DOHH2 (cell line): ENCODE measurements at regions not wholly inside any gene's neighbourhood (a gene's known extent, or its start where the extent isn't known, plus 50 kb on each side); places are given as distances from the start of the nearest gene placed in this dataset.
A peak's percentile ranks its signal among the peaks of the same experiment; 100 is the strongest.

Source experiments
- H3F3A ChIP-seq: fragments of 200-600 bp; sonication (generic), shearing (Covaris generic); 2 replicates; pipeline ENCODE4 v1.6.0; 2016; ENCODE audit warnings: antibody characterized with exemption, mild to moderate bottlenecking; ENCODE audit not compliant: control insufficient read depth, insufficient read depth
- H3K27ac ChIP-seq: fragments of 200-600 bp; sonication (generic); 2 replicates; pipeline ENCODE4 v1.5.1; 2014; ENCODE audit warnings: low read depth, mild to moderate bottlenecking, low read length, moderate library complexity
- H3K27me3 ChIP-seq: fragments of 200-600 bp; sonication (generic); 2 replicates; pipeline ENCODE4 v1.6.1; 2014; ENCODE audit warnings: mild to moderate bottlenecking, low read length, mixed read lengths; ENCODE audit not compliant: control insufficient read depth
- H3K36me3 ChIP-seq: fragments of 200-600 bp; sonication (generic); 2 replicates; pipeline ENCODE4 v1.6.1; 2014; ENCODE audit warnings: mild to moderate bottlenecking, low read length, moderate library complexity, mixed read lengths; ENCODE audit not compliant: control insufficient read depth
- H3K4me1 ChIP-seq: fragments of 200-600 bp; sonication (generic); 2 replicates; pipeline ENCODE4 v1.6.1; 2014; ENCODE audit warnings: mild to moderate bottlenecking, low read length, mixed read lengths; ENCODE audit not compliant: control insufficient read depth
- H3K4me2 ChIP-seq: fragments of 200-600 bp; sonication (generic); 2 replicates; pipeline ENCODE4 v1.6.0; 2014; ENCODE audit warnings: mild to moderate bottlenecking, low read length, moderate library complexity
- H3K4me3 ChIP-seq: fragments of 200-600 bp; sonication (generic); 2 replicates; pipeline ENCODE4 v1.5.1; 2014; ENCODE audit warnings: mild to moderate bottlenecking, low read length, mixed read lengths
- H3K79me2 ChIP-seq: fragments of 200-600 bp; sonication (generic); 2 replicates; pipeline ENCODE4 v1.6.1; 2014; ENCODE audit warnings: mild to moderate bottlenecking, low read length, mixed read lengths; ENCODE audit not compliant: control insufficient read depth
- H3K9me2 ChIP-seq: fragments of 200-600 bp; sonication (generic); replicated peaks from 2 replicates; pipeline ENCODE4 v1.6.1; 2014; ENCODE audit warnings: mild to moderate bottlenecking, low read length, mixed read lengths; ENCODE audit not compliant: control insufficient read depth
- H3K9me3 ChIP-seq: fragments of 200-600 bp; sonication (generic); 2 replicates; pipeline ENCODE4 v1.6.1; 2014; ENCODE audit warnings: antibody characterized with exemption, low read length, mixed read lengths; ENCODE audit not compliant: control insufficient read depth, insufficient read depth
- H4K20me1 ChIP-seq: fragments of 200-600 bp; sonication (generic); 2 replicates; pipeline ENCODE4 v1.6.0; 2014; ENCODE audit warnings: low read depth, mild to moderate bottlenecking, antibody characterized with exemption, low read length, moderate library complexity; ENCODE audit not compliant: control insufficient read depth, insufficient read depth
- EZH2phosphoT487 ChIP-seq: fragments of 200-600 bp; sonication (generic); IDR thresholded peaks from 2 replicates; pipeline ENCODE4 v1.6.1; 2017; ENCODE audit warnings: borderline replicate concordance, mild to moderate bottlenecking, antibody characterized with exemption, low read length, moderate library complexity, mixed read lengths
- TF ChIP-seq, protein P1 (sequence below): fragments of 200-600 bp; sonication (generic); IDR thresholded peaks from one replicate; pipeline ENCODE4 v1.5.1; 2014; ENCODE audit warnings: antibody characterized with exemption, mild to moderate bottlenecking, low read depth, low read length; ENCODE audit not compliant: poor library complexity, severe bottlenecking

- Histone ChIP-seq H3K4me1 (no peaks in the 10 kb centered on the region), H3K9me3 (no peaks in the 10 kb centered on the region), H3K27me3 (no peaks in the 10 kb centered on the region), H4K20me1 (no peaks in the 10 kb centered on the region), H3K9me2 (no peaks in the 10 kb centered on the region), H3K4me2 (no peak overlapping the region), H3K79me2 (no peaks in the 10 kb centered on the region), H3K36me3 (no peaks in the 10 kb centered on the region), H3F3A (no peaks in the 10 kb centered on the region), H3K4me3 (no peak overlapping the region), H3K27ac (no peak overlapping the region)
- TF ChIP-seq, protein P1, sequence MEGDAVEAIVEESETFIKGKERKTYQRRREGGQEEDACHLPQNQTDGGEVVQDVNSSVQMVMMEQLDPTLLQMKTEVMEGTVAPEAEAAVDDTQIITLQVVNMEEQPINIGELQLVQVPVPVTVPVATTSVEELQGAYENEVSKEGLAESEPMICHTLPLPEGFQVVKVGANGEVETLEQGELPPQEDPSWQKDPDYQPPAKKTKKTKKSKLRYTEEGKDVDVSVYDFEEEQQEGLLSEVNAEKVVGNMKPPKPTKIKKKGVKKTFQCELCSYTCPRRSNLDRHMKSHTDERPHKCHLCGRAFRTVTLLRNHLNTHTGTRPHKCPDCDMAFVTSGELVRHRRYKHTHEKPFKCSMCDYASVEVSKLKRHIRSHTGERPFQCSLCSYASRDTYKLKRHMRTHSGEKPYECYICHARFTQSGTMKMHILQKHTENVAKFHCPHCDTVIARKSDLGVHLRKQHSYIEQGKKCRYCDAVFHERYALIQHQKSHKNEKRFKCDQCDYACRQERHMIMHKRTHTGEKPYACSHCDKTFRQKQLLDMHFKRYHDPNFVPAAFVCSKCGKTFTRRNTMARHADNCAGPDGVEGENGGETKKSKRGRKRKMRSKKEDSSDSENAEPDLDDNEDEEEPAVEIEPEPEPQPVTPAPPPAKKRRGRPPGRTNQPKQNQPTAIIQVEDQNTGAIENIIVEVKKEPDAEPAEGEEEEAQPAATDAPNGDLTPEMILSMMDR = no peak
- TF ChIP-seq EZH2phosphoT487 = no peak
These were observed 477.4 kb upstream of the CCL2 start for GRCh38 chr17:33777674-33778073.

GRCh38 chr17:33778505-33779233, 476.4 kb upstream of the CCL2 start:
- Histone ChIP-seq H4K20me1 (no peaks in the 10 kb centered on the region), H3F3A (no peaks in the 10 kb centered on the region), H3K79me2 (no peaks in the 10 kb centered on the region), H3K9me3 (no peaks in the 10 kb centered on the region), H3K4me3 (no peak overlapping the region), H3K4me1 (no peaks in the 10 kb centered on the region), H3K9me2 (no peaks in the 10 kb centered on the region), H3K27me3 (no peaks in the 10 kb centered on the region), H3K27ac (no peak overlapping the region), H3K4me2 (no peak overlapping the region), H3K36me3 (no peaks in the 10 kb centered on the region)
- TF ChIP-seq, protein P1 = no peak
- TF ChIP-seq EZH2phosphoT487 = no peak

DNA sequence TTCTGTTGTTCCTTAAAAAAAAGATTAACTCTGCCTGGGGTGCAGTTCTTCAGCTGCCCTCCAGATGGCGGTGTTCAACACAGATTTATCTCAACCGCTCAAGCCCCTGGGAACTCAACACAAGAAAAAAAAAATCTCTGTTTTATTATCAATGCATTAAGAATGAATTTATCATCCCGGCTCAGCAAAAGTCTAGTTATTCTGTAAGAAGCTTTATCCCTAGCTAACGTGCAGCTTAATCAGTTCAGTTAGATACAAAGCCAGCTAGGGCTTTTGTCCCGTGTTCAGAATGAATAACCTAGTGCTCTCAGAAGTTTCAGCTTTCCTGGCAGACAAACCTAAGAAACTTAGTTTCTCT, 475.9 kb upstream of the CCL2 start:
- no peak overlapping the region for H3K4me3 ChIP-seq
- H3F3A ChIP-seq = no peaks in the 10 kb centered on the region
- H4K20me1 ChIP-seq = no peaks in the 10 kb centered on the region
- H3K9me3 ChIP-seq = no peaks in the 10 kb centered on the region
- H3K4me1 ChIP-seq = no peaks in the 10 kb centered on the region
- no peaks in the 10 kb centered on the region for H3K9me2 ChIP-seq
- no peak overlapping the region for H3K4me2 ChIP-seq
- no peaks in the 10 kb centered on the region for H3K79me2 ChIP-seq
- H3K27me3 ChIP-seq = no peaks in the 10 kb centered on the region
- no peaks in the 10 kb centered on the region for H3K36me3 ChIP-seq
- H3K27ac ChIP-seq = no peak overlapping the region
- TF ChIP-seq, protein P1 = peak; percentile 90
- no peak for TF ChIP-seq EZH2phosphoT487
